UCSD-AML1 (cell line): ENCODE measurements at regions not wholly inside any gene's neighbourhood (a gene's known extent, or its start where the extent isn't known, plus 50 kb on each side); places are given as distances from the start of the nearest gene placed in this dataset.
"Not testable (repeated sequence)": the region's sequence is repeated elsewhere in the genome, so short reads cannot be mapped to it uniquely, and the experiment has no call there.

Experiments
- DNase-seq: peaks from one replicate; lab custom pipeline; 2025; ENCODE audit not compliant: unreplicated experiment; lab: John Stamatoyannopoulos, UW

DNA sequence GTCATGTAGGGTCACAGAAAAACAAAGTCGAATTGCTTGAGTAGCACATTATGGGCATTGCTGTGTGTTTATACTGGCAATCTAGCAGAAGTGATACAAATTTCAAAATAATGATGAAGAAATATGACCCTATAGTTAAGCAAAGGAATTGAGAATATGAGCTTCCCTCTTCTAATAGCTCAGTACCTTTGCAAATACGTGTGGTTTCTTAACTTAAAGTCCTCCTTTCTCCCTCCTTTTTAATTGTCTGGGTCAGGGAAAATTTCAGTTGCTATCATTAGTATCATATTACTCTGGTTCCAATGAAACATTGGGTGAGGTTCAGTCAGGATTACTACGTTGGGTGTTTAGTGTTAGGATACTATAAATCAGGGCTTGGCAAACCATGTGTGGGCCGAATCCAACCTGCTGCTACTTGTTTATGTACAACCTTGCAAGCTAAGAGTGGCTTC lies 166.8 kb upstream of the CARMIL1 start:
- no peak for DNase-seq

DNA sequence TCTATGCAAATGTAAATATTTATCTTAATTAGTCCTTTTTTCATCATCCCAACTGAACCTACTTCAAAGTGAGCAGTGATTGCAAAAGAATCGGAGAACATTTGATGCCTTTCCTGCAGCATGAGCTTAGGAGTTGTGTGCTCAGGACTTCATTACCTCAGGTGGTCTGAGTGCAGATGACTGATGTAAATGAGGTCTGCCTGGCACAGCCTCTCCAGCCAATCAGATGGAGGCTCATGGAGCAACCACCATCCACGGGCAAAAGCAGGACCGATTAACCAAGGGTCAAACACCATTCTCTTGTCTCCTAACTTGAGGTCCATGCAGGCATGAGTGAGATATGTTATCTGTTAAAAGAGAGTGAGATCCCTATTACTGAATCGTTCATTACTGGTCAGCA lies 165.7 kb upstream of the CARMIL1 start:
- no peak for DNase-seq

DNA sequence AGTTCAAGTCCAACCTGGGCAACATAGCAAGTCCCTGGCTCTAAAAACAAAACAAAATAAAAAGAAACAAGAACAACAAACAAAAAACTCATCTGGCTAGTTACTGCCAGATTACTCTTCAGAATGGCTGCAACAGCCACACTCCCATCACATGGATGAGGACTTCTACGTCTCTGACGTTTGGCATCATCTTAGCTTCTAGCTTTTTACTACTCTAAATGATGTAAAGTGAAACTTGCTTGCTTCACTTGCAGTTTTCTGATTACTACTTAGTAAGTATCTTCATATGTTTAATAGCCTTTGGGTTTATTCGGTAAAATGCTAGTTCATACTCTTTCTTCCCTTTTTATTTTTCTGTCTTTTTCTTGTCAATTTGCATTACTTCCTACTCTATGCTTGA lies 161.1 kb upstream of the CARMIL1 start:
- DNase-seq, result no peak

DNA sequence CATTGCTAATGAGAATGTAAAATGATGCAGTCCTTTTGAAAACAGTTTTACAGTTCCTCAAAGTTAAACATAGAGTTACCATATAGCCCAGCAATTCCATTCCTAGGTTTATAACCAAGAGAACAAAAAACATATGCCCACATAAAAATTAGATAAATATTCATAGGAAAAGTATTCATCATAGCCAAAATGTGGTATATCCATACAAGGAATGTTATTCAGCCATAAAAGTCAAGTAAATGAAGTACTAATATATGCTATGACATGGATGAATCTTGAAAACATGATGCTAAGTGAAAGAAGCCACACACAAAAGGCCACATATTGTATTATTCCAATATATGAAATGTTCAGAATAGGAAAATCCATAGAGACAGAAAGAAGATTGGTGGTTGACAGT lies 158.0 kb upstream of the CARMIL1 start:
- no peak for DNase-seq

DNA sequence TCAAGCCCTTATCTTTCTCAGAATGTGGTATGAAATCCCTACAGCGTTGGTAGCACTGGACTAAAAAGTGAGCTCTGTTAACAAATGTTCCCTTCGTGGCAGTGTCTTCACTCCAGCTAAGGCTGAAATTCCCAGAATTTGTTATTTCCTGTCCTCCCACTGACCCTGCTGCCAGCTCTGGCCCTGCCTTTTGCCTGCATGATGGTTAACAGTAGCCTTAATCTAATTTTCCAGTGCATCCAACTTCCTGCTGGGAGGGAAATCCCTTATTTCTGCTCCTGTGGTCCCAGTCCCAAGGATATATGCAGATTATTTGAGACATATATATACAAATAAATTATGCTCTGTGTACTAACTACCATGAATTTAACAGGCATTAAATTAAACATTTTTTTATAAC lies 157.2 kb upstream of the CARMIL1 start:
- DNase-seq, result no peak

DNA sequence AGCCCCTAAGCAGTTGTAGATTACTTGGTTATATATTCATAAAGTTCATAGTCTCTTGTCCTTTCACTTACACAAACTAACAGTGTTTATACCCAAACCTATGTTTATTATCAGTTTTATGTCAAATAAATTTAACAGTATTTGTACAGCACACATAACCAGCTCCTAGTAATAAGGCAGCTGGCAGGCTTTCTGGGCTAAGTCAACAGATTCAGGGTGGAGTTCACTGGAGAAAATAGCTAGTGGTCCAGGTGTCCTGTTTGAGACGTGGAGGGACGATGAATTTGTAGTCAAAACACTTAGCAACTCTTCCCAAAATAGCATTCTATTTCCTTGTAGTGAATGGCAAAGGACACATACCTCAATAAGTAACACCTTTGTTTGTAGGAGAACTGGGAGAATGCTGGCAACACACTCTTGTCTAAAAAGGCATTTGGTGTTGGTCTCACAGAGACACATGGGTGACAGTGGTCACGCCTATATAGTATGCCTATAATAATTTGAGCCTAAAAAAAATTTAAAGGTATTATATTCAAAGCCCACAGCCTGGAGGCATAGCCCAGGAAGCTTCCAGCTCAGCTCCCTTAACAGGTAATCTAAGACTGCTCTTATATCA lies 156.4 kb upstream of the CARMIL1 start:
- no peak for DNase-seq

DNA sequence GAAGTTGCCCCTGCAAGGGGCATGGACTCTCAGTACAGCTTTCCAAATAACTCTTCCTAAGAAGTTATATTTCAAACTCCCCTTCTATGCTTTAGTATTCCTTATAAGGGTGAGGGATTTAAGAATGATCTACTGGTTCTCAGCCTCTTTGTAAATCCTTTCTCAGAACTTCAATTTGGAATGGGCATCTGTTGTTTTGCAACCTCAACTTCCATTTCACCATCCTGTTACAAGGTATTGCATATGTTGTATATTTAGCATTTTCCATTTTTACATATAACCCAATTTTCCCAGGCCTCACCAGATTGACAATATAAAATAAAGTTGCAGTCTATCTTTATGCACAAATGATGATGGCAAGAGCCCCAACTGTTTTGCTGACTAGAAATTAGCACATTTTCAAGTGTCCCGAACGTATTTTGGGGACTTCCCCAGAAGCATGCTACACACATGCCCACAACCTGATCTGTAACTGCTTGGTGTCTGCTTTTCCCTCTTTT lies 154.9 kb upstream of the CARMIL1 start:
- DNase-seq, result no peak

DNA sequence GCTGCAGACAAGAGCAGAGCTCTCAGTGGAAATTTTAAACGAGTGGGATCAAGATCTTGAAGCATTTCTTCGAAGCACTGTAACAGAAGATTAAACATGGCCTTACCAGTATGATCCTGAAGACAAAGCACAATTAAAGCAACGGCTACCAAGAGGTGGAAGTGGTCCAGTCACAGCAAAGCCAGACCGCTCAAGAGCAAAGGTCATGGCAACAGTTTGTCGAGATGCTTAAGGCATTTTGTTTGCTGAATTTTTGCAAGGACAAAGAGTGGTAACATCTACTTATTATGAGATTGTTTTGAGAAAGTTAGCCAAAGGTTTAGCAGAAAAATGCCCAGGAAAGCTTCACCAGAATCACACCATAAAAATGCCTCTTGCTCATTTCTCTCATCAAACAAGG lies 153.4 kb upstream of the CARMIL1 start:
- no peak for DNase-seq

DNA sequence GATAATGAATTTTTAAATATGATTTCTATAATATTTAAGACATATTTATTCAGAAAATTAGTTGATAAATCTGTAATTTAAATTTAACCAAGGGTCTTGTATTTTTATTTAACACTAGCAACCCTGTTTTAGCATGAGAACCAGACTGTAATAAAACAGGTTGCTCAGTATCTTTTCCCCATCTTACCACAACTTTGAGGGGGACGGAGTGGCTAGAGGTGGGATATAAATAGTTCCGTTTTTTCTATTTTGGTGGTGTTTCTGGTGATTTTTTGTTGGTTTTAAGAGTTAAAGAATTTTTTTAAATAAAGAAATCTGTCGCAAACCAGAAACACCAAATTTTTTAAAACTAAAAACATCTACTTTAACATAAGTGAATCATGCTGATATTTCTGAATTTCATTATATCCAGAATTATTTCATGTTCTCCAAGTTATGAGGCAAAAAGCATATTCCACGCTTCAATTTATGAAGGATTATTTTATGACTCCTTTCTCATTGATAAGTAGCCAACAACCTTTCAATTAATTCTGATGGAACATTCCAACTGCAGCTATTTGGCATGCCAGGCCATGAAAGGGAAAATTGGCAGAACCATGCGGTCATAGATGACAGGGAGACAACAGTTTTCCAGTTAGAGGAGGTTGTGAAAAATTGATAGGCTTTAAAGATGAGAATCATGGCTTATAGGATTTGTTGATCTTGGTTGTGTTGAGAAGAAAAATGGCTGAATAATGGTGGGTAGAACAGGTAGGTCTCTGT lies 151.9 kb upstream of the CARMIL1 start:
- DNase-seq, result no peak

DNA sequence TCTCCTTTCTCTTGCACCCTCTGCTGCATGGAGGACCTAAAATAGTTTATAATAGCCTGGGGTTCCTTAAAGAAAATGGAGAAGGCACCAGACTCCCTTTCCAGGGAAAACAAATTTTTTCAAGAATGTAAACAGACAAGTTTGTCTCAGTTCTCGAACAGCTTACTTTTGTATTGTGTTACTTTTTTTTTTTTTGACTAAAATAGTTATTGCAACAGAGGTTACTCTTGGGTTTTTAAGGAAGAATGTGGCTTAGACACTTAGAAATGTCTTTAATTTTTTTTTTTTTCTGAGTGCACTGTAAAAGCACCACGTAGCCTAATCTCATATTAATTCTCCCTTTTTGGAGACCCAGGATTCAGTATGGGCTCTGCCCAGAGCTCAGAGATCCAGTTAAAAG lies 148.7 kb upstream of the CARMIL1 start:
- no peak for DNase-seq

DNA sequence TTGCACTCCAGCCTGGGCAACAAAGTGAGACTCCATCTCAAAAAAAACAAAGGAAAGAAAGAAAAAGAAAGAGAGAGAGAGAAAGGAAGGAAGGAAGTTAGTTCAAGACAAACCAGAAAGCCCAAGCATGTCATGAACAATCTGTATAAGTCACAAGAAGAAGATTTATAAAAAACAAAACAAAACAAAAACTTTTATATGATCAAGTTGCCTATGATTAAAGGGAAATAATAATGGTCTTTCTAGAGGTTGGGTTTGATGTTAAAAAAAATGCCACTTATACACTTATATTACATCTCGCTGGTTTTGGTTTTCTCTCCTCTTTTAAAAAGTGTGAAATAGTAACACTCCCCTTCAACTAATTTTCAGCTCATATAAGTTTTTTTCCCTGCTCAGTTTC lies 146.2 kb upstream of the CARMIL1 start:
- no peak for DNase-seq

DNA sequence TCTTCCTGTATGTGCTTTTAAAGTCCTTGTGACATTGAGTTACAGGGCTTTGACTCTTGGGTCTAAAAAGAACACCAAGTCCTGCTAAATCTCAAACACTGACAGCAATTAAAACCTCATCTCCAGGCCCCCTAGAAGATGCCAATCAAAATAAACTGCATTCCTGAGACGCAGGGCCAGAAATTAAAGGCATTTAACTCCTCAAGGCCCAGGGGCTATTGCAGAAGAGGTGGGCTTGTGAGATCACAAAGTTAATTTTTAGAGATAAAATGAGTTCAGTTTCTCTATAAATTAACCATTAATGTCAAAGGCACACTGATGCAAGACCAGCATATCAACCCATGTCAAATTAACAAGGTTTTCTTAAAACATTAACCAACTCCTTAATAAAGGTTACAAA lies 145.6 kb upstream of the CARMIL1 start:
- DNase-seq, result no peak

DNA sequence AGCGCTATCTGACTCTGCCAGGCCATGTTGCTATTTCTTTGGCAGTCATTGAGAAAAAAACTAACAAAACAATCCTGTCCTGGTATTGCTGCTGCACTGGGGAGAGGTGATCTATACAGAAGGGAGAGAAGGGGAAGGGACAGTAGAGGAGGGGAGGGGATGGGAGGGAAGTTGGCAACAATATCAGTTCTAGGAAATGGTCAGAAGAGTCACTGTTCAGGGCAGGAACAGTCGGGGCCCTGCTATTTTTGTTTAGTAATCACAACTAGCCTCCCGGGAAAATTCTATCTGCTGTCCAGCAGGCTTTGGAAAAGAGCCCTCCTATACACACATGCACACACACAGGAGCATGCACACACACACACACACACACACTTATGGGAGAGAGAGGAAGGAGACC lies 142.3 kb upstream of the CARMIL1 start:
- DNase-seq, result peak; percentile 23

DNA sequence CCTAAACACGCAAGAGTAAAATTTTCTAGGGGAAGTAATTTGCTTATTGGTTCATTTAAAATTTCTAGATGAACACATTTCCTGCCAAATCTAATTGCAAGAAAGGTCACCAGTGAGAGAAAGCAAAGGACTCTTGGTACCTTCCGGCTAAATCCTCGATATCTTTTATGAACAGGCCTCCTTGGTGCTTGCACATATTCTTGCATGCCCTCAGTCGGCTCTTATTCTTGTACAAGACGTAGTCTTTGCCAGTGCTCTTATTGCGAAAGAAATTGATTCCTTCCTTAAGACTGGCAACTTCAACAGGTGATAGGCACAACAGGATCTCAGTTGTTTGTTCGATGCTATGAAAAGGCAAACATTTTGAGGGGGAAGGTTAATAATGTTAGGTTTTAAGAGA lies 141.7 kb upstream of the CARMIL1 start:
- no peak for DNase-seq

DNA sequence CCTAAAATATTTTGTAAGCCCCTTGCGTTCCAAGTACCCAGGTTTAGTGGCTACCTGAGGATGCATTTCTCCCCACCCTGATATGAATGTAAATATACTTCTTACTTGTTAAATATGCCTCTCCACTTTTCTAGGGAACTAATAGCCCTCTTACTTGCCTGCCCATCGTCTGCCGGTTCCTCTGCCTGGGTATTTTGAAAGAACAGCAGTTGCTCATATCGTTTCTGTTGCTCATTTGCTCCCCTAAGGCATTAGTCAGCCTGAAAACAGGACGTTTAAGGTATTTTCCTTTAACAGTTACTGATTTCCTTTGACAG lies 141.3 kb upstream of the CARMIL1 start:
- no peak for DNase-seq

DNA sequence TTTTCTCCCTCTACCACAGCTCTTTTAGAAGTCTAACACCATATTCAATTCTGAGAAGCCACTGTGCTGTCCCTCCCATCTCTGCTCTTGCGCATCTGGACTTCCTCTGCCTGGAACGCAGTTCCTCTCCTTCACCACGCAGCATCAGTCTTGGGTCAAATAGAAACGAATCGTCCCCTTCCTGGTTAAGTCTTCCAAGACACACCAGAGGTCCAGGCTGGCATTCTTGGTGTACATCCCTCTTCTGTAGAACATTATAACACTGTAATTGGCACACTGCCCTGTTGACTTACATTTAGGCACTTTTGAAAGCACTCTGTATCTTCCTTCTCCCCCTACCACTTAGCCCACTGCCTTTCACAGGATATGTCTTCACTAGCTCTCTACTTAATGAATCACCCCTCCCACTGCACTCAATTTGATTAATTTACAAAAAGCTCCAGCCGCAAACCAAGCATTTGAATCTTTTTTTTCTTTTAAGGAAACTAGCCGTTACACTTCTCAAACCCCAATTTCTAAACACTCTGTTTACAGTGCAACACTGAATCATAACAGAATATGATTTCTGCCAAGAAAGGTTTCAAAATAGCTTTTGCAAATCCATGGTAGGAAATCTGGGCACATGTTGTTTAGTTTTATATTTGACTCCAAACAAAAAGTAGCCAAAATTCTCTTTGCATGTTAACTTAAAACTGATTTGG lies 140.8 kb upstream of the CARMIL1 start:
- peak; percentile 64 for DNase-seq

DNA sequence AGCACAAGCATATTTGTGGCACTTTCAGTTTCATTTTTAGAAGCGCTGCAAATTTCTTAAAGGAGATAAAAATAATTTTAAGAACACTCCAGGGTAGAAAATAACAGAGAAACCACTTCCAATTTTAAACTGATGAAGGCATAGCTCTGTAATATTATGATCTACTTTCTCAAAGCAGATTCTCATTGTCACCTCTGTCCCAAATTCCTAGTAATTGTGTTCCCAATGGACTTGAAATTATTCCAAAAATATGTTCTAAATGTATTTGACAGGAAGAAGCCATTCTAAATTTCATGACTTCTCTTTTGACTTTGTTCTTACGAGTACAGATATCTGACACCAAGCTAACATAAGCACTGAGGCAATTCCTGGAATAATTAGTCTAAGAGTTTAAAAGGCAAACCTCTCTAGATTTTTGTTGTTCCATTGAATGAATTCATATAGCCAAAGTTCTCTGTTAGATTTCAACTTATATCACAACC lies 140.2 kb upstream of the CARMIL1 start:
- DNase-seq, result no peak

DNA sequence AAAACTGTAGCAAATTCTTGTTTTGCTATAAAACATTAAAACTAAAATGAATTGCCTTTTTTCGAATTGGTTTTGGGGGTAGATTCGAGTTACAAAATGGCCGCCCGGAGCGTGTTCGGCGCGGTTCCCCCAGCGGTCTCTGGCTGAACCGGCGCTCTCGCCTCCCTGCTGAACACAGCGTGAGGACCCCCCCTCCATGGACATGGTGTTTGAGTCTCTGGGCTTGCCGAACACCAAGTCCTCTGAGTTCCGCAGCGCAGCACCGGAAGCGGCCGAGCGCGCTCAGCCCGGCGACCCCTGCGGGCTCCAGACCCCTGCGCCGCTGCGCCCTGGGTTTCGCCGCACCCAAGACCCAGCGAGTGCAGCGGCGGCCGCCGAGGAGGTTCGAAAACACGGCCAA lies 139.6 kb upstream of the CARMIL1 start:
- DNase-seq, result not testable (repeated sequence)

DNA sequence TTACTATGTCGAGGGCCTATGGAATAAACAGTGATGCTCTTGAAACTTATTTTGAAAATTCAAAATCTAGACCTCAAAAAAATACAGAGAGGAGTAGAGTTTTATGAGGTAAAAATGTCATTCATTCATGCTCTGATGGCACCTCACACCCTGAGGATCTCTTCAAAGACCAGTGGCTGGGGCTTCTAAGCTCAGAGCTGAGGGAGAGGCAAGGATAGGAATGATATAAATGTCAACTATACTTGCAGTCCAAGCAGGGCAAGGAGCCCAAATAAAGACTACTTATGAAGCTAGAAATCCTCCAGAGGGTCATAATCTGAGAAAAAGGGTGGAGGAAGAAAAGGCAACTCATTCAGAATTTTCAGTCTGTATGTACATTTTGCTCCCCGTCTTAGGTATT lies 136.7 kb upstream of the CARMIL1 start:
- no peak for DNase-seq

DNA sequence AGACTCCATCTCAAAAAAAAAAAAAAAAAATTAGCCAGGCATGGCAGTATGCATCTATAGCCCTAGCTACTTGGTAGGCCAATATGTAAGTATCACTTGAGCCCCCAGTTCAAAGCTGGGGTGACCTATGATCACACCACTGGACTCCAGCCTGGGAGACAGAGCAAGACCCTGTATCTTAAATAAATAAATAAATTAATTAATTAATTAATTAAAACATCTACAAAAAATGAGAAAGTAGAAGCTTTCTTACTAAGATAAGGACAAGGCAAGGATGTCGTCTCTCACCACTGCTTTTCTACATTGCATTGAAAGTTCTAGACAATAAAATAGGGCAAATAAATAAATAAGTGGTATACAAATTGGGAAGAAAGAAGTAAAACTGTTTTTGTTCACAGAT lies 134.3 kb upstream of the CARMIL1 start:
- no peak for DNase-seq

DNA sequence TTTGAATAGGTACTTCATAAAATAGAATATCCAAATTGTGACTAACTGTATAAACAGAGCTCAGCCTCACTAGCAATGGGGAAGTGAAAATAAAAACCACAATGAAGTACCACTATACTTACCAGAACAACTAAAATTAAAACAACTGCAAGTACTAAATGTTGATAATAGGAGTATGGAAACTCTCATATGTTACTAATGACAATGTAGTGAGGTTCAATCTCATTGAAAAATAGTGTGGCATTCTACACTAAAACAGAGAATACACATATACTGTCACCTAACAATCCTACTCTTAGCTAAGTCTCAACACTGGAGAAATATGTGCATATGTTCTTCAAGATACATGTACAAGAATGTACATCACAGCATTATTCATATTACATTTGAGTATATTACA lies 132.0 kb upstream of the CARMIL1 start:
- no peak for DNase-seq

DNA sequence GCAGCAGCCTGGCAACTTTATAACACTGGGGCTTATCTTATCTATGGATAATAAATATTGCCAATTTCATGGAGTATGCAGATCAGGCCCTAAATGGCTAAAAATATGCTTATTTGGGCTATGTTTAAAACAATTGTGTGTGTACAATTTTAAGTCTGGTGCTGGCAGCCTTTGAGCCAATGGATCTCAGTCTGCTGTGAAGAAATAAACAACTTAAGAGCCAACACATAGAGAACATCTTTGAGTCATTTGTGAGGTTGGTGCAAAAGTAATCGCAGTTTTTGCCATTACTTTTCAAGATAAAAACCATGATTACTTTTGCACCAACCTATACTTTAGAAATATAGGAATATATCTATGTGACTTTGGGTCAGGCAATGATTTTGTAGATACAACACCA lies 129.1 kb upstream of the CARMIL1 start:
- DNase-seq, result no peak
